Astrocyte (in vitro differentiated cells and primary cell): ENCODE measurements at regions not wholly inside any gene's neighbourhood (a gene's known extent, or its start where the extent isn't known, plus 50 kb on each side); places are given as distances from the start of the nearest gene placed in this dataset.

ENCODE experiments used
- EZH2 ChIP-seq: IDR thresholded peaks from 2 replicates; pipeline ENCODE4 v1.6.1; 2012; ENCODE audit warnings: mild to moderate bottlenecking, low read length, inconsistent platforms; ENCODE audit not compliant: insufficient read depth
- TF ChIP-seq, protein P1 (sequence below): IDR thresholded peaks from 2 replicates; pipeline ENCODE4 v1.5.1; 2011; ENCODE audit warnings: low read depth, mild to moderate bottlenecking, inconsistent platforms, low read length, moderate library complexity; ENCODE audit not compliant: insufficient read depth

DNA sequence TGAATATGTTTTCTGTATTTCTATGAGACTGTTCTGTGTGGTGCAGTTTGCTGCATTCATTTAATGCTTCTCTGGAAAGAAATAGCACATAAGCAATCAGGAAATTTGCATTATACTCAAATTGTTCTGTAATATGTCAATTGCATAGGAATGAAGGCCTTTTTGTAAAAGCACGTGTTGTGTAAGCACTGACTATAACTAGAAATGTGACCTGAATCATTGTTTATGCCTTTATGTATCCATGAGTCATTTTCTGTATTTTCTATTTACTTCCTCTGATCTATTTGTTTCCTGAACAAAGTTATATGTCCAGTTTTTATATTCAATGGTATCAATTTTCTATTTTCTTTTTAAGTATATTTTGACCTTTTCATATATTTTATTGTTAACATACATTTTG is 1455.3 kb downstream of the GRIK2 start:
- TF ChIP-seq, protein P1, sequence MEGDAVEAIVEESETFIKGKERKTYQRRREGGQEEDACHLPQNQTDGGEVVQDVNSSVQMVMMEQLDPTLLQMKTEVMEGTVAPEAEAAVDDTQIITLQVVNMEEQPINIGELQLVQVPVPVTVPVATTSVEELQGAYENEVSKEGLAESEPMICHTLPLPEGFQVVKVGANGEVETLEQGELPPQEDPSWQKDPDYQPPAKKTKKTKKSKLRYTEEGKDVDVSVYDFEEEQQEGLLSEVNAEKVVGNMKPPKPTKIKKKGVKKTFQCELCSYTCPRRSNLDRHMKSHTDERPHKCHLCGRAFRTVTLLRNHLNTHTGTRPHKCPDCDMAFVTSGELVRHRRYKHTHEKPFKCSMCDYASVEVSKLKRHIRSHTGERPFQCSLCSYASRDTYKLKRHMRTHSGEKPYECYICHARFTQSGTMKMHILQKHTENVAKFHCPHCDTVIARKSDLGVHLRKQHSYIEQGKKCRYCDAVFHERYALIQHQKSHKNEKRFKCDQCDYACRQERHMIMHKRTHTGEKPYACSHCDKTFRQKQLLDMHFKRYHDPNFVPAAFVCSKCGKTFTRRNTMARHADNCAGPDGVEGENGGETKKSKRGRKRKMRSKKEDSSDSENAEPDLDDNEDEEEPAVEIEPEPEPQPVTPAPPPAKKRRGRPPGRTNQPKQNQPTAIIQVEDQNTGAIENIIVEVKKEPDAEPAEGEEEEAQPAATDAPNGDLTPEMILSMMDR, result no peak
- no peak for TF ChIP-seq EZH2
